Glutamatergic neuron (in vitro differentiated cells): ENCODE measurements at regions not wholly inside any gene's neighbourhood (a gene's known extent, or its start where the extent isn't known, plus 50 kb on each side); places are given as distances from the start of the nearest gene placed in this dataset.

ENCODE experiments used
- DNase-seq: peaks from one replicate; pipeline ENCODE4 v3.0.0; 2022
- H3K27ac Mint-ChIP-seq: one replicate; pipeline ENCODE4 v1.8.0; 2020; ENCODE audit warnings: mild to moderate bottlenecking, mixed read lengths, inconsistent platforms; ENCODE audit not compliant: unreplicated experiment
- H3K27me3 Mint-ChIP-seq: one replicate; pipeline ENCODE4 v1.8.0; 2020; ENCODE audit warnings: mild to moderate bottlenecking, moderate library complexity, mixed read lengths, inconsistent platforms; ENCODE audit not compliant: unreplicated experiment
- H3K36me3 Mint-ChIP-seq: one replicate; pipeline ENCODE4 v1.8.0; 2020; ENCODE audit warnings: mild to moderate bottlenecking, mixed read lengths, inconsistent platforms; ENCODE audit not compliant: unreplicated experiment
- H3K4me1 Mint-ChIP-seq: one replicate; pipeline ENCODE4 v1.8.0; 2020; ENCODE audit warnings: mild to moderate bottlenecking, low read depth, mixed read lengths, inconsistent platforms; ENCODE audit not compliant: unreplicated experiment
- H3K4me3 Mint-ChIP-seq: one replicate; pipeline ENCODE4 v1.8.0; 2020; ENCODE audit warnings: mild to moderate bottlenecking, mixed read lengths, inconsistent platforms; ENCODE audit not compliant: unreplicated experiment
- H3K9me3 Mint-ChIP-seq: one replicate; pipeline ENCODE4 v1.8.0; 2020; ENCODE audit warnings: mild to moderate bottlenecking, moderate library complexity, mixed read lengths, inconsistent platforms; ENCODE audit not compliant: unreplicated experiment
- TF ChIP-seq, protein P1 (sequence below): fragments of 200-600 bp; sonication (generic); IDR thresholded peaks from one replicate; pipeline ENCODE4 v1.5.0; 2021; ENCODE audit not compliant: partially characterized antibody, unreplicated experiment

DNA sequence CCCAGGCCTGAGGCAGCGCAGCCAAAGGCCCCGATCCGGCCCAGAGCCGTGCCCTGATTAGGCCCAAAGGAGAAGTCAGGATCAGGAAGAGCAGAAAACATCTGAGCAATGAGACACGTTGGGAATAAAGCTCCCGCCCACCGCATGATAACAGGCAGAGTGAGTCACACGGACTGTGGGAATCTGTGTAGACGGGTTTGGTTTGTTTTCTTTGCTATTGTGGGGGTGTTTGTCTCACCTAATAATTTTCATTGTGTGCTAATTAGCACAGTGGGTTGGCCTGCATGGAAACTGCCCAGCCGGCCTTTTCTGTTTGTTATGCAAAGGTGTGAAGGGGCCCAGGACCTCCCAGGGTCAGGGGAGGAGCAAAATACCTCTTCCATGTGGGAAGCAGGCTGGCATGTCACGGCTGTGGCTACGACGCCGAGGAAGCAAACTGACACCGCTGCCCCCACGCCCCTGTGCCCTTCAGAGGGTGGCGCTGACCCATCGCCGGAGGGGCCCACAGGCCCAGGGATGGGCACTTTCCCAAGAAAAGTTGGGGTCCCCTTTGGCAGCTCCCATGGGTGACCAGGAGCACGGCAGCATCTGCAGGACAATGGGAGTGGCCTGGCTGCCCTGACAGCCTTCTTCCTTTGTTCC, 68.4 kb upstream of the CTDP1 start:
- Mint-ChIP-seq H3K36me3 (no peaks in the 10 kb centered on the region), H3K4me3 (no peak overlapping the region), H3K27me3 (peaks cover 2% of the 10 kb centered on the region), H3K4me1 (no peaks in the 10 kb centered on the region), H3K9me3 (peaks cover 4% of the 10 kb centered on the region), H3K27ac (no peak overlapping the region)
- TF ChIP-seq, protein P1, sequence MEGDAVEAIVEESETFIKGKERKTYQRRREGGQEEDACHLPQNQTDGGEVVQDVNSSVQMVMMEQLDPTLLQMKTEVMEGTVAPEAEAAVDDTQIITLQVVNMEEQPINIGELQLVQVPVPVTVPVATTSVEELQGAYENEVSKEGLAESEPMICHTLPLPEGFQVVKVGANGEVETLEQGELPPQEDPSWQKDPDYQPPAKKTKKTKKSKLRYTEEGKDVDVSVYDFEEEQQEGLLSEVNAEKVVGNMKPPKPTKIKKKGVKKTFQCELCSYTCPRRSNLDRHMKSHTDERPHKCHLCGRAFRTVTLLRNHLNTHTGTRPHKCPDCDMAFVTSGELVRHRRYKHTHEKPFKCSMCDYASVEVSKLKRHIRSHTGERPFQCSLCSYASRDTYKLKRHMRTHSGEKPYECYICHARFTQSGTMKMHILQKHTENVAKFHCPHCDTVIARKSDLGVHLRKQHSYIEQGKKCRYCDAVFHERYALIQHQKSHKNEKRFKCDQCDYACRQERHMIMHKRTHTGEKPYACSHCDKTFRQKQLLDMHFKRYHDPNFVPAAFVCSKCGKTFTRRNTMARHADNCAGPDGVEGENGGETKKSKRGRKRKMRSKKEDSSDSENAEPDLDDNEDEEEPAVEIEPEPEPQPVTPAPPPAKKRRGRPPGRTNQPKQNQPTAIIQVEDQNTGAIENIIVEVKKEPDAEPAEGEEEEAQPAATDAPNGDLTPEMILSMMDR = no peak
- DNase-seq = peak; percentile 8

- H3K36me3 Mint-ChIP-seq = no peaks in the 10 kb centered on the region
- TF ChIP-seq, protein P1 = no peak
- H3K9me3 Mint-ChIP-seq = peaks cover 4% of the 10 kb centered on the region
- DNase-seq = peak; percentile 9
- peaks cover 2% of the 10 kb centered on the region for H3K27me3 Mint-ChIP-seq
- no peak overlapping the region for H3K27ac Mint-ChIP-seq
- no peak overlapping the region for H3K4me3 Mint-ChIP-seq
- H3K4me1 Mint-ChIP-seq = no peaks in the 10 kb centered on the region
Measured at GRCh38 chr18:79612291-79613108, 67.1 kb upstream of the CTDP1 start.

GRCh38 chr18:79613186-79613931, 66.2 kb upstream of the CTDP1 start:
- TF ChIP-seq, protein P1 = no peak
- peaks cover 2% of the 10 kb centered on the region for H3K27me3 Mint-ChIP-seq

GRCh38 chr18:79614211-79614955, 65.2 kb upstream of the CTDP1 start:
- Mint-ChIP-seq H3K4me3 (no peak overlapping the region), H3K4me1 (no peaks in the 10 kb centered on the region), H3K27me3 (no peaks in the 10 kb centered on the region), H3K27ac (no peak overlapping the region), H3K9me3 (peaks cover 2% of the 10 kb centered on the region), H3K36me3 (no peaks in the 10 kb centered on the region)
- TF ChIP-seq, protein P1 = no peak
- DNase-seq = peak; percentile 9

More at GRCh38 chr18:79613186-79613931, 66.2 kb upstream of the CTDP1 start:
- H3K4me1 Mint-ChIP-seq = no peaks in the 10 kb centered on the region
- peak; percentile 17 for DNase-seq
- no peak overlapping the region for H3K27ac Mint-ChIP-seq
- no peak overlapping the region for H3K4me3 Mint-ChIP-seq
- peaks cover 4% of the 10 kb centered on the region for H3K9me3 Mint-ChIP-seq
- no peaks in the 10 kb centered on the region for H3K36me3 Mint-ChIP-seq
